GM18909 (cell line): ENCODE measurements at regions not wholly inside any gene's neighbourhood (a gene's known extent, or its start where the extent isn't known, plus 50 kb on each side); places are given as distances from the start of the nearest gene placed in this dataset.
"Not testable (repeated sequence)": the region's sequence is repeated elsewhere in the genome, so short reads cannot be mapped to it uniquely, and the experiment has no call there.

Source experiments
- ATAC-seq: cut with Tn5 transposase; IDR thresholded peaks from one replicate; pipeline ENCODE4 v1.9.1; 2021; ENCODE audit warnings: mild to moderate bottlenecking; ENCODE audit not compliant: unreplicated experiment, poor library complexity

DNA sequence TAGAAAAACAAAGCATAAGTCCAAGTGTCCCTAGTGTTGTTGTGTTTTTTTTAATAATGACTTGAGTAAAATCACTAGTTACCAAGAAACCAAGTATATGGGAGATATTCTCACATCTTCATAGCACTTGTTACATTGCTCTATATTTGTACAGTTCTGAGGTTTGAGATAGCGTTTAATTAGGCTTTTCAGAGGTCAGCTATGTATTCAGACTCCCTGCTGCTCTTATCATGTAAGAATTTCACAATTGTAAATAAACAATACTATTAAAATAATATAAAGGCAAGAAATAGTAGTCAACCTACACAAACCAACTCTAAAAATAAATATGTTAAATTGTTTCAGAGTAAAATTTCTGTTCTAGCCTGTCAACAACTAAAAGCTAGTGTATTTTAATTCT lies 761.9 kb upstream of the FAM174A start:
- no peak for ATAC-seq

DNA sequence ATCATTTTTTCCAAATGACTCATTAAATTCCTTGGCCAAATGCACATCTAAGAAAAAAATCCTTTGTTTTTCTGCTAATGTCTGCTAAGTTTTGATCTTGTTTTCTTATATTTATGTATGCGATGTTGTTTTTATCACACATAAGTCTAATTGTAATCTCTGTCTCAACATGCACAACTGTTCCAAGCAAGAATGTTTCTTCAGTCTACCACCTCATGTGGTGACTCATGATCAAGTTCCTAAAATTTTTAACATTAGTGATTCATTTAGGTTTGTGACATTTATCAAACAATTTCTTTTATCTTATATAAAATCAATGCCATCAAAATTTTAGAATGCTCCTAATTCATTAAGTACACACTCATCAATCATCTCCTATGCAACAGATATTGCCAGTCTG lies 763.9 kb upstream of the FAM174A start:
- ATAC-seq: no peak

DNA sequence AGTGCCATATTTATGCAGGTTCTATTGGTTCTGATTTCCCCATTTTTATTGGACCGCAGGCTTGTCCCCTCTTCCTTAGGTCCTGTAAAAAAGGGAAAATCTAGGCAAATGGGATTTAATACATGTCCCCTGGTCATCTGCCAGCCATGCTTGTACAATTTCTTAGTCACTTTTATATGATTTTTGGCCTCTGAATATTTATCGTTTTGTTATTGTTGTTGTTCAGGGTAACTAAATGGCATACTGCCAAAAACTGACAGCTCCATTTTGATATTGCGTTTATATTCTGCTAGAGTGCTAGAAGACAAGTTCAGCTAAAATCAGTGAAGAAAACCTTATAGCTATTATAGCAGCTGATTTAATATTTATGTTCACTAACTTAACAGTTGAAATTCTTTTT lies 770.2 kb upstream of the FAM174A start:
- no peak for ATAC-seq

DNA sequence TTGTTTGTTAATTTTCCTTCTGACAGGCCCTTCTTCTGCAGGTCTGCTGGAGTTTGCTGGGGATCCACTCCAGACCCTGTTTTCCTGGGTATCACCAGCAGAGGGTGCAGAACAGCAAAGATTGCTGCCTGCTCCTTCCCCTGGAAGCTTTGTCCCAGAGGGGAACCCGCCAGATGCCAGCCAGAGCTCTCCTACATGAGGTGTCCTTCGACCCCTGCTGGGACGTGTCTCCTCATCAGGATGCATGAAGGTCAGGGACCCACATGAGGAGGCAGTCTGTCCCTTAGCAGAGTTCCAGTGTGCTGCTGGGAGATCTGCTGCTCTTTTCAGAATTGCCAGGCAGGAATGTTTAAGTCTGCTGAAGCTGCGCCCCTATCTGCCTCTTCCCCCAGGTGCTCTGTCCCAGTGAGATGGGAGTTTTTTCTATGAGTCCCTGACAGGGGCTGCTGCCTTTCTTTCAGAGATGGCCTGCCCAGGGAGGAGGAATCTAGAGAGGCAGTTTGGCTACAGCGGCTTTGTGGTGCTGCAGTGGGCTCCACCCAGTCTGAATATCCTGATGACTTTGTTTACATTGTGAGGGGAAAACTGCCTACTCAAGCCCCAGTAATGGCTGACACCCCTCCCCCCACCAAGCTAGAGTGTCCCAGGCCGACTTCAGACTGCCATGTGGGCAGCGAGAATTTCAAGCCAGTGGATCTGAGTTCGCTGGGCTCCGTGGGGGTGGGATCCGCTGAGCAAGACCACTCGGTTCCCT lies 772.0 kb upstream of the FAM174A start:
- ATAC-seq: no peak

DNA sequence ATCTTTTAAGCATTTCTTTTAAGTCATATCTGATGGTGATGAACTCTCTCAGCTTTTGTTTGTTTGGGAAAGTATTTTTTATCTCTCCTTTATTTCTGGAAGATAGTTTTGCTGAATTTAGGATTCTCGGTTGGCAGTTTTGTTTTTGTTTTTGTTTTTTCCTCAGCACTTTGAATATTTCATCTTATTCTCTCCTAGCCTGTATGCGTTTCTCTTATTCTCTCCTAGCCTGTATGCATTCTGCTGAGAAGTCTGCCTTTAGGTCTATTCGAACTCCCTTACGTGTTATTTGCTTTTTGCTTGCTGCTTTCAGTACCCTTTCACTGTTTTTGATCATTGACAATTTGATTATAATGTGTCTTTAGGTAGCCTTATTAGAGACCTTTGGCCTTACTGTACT lies 787.8 kb upstream of the FAM174A start:
- ATAC-seq: no peak

DNA sequence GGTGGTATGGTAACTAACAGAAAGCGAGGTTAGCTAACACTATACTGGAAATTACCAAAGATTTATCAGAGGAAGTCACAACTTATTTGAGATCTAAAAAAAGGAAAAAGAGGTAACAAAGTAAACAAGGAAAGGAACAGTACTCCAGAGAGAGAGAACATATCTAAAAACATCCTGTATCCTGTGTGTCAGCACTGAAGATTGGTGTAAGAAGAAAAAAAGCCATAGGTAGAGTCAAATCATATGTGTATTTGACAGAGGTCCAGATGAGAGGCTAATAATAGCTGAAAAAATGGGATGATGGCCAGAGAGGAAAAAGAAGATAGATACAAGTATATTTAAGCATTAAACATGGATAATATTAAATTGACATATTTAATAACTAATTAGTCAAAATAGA lies 802.0 kb upstream of the FAM174A start:
- ATAC-seq: not testable (repeated sequence)

DNA sequence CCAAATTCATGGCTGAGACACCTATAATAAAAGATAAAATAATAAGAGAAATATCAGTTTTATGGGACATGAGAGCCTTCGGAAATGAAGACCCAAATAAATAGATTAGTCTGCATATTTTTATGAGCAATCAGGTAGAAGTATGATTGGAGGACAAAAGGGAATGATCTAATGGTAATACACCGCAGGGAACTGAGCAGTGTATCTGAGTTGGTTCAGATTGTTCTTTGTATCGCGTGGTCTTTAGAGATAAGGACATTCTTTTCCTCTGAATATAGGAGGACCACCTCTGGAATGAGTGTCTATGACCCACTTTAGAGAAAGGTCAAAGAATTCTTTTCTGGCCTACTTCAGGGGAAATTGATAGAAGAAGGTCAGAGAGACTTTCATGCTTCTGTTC lies 801.8 kb upstream of the CHD1 start:
- ATAC-seq: not testable (repeated sequence)

DNA sequence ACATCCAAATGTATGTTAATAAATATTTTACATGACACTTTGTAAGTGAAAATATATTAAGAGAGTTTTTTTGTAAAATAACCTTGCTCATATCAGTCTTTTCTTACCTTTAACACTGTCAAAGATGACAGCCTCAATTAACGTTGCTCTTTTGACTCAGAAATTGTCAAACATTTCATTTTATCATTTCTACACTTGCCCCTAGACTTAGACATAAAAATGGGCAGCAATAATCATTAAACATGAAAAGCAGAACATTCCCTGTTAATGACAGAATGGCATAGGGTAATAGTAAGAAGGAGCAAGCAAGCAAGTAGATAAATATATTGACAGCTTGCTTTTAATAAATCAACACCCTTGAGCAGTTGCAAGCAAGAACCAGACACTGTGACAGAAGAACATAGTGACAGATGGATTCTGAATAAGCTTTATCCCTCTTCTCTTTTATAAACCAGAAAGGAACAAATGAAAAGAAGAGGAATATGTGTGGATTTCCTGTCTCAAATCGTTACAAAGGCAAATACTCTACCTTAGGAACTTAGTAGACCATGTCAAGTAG lies 796.0 kb upstream of the CHD1 start:
- ATAC-seq: no peak

DNA sequence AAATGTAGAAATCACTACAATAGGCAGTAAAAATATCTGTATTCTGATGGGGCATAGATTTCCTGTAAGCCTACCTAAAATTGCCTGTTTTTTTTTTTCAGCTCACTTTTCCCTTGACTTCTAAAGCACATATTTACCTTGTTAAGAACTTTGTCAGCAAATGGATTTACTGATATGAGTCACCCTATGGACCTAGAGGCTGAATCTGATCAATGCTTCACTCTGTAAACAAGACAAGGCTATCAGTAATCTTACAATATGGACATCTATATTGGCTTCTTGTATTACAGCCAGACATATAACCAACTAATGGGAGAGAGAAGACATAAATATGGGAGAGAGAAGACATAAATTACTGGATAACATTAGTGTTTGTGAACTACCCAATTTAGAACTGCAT lies 792.7 kb upstream of the CHD1 start:
- no peak for ATAC-seq

DNA sequence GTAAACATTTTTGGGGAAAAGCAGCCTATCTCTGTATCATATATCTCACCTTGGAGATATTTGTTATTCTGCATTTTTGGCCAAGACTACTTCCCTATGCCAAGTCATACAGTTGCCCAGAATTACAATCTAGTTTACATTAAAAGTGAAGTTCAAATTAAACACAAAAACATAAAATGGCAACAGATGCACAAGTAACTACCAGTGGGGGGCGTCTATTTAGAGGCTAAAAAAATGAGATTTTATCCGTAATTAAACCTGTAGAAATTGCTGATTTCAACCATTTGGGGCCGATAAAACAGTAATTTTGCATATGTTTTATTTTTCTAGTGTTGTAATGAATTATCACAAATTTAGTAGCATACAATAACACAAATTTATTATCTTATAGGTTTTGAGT lies 787.1 kb upstream of the CHD1 start:
- ATAC-seq: no peak

DNA sequence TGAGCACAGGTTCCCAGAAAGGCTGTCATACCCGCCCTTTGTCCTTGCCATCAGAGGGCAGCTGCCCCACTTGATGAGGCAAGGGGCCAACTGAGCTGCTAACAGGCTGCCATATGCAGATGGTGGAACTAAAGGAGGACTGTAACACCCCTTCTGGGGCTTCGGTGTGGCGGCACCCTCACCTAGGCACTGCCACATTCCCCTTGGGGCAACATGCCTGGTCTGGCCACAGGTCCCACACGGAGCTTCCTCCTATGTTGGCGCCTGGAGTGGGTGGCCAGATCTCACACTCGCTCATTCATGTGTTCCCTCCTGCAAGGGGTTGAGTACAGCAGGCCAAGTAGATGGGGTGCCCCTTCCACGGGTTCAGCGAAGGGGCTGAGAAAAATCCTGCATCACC lies 777.4 kb upstream of the CHD1 start:
- ATAC-seq: no peak

DNA sequence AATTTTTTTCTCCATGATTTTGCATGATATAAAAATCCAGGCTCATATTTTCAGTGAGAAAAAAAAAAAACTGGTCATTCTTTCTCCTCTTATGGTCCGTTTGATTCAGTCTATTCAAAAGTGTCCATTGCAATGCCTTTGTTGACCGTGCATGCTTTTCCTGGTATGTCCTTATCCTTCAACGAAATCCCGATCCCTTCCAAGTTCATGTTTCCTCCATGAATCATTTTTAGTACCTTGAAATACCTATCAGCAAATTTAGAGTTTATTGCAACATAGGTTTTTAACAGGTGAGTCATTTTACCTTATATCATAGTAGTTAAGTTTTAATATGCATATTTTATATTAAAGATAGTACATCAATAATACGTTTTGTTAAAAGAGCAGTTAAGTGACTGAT lies 773.8 kb upstream of the CHD1 start:
- no peak for ATAC-seq

DNA sequence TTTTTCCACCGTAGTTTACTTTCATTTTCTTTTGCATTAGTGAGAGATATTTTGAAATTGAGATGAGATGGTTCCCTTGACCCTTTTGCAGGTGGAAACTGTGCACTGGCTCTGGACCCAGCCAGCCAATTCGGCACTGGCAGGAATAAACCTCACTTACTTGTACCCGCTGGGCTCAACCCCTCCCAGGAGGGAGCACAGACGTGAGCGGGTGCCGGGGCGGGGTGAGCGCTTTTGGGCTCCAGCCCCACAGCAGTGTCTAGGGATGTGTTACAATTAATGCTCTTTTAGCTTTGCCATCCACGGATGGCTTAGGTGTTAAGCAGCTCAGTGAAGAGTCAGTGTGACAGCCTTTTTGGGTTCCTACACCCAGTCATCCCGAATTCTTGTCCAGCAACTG lies 766.1 kb upstream of the CHD1 start:
- ATAC-seq: no peak

DNA sequence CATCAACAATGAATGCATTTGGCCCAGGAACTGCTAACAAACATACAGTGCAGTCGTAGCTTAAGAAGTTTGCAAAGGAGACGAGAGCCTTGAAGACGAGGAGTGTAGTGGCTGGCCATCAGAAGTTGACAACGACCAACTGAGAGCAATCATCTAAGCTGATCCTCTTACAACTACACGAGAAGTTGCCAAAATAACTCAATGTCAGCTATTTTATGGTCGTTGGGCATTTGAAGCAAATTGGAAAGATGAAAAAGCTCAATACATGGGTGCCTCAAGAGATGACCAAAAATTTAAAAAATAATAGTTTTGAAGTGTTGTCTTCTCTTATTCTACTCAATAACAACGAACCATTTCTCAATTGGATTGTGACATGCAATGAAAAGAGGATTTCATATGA lies 757.7 kb upstream of the CHD1 start:
- no peak for ATAC-seq

DNA sequence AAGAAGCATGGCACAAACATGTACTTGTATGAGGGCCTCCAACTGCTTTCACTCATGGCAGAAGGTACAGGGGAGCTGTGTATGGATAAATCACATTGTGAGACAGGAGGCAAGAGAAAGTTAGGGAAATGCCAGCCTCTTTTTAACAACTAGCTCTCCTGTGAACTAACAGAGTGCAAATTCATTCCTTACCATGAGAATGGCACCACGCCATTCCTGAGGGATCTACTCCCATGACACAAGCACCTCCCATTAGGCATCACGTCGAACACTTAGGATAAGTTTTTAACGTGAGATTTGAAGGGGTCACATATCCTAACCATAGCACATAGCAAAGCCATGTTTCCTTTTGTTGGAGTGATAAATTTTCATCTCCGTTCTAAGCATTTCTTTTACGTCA lies 747.2 kb upstream of the CHD1 start:
- no peak for ATAC-seq

DNA sequence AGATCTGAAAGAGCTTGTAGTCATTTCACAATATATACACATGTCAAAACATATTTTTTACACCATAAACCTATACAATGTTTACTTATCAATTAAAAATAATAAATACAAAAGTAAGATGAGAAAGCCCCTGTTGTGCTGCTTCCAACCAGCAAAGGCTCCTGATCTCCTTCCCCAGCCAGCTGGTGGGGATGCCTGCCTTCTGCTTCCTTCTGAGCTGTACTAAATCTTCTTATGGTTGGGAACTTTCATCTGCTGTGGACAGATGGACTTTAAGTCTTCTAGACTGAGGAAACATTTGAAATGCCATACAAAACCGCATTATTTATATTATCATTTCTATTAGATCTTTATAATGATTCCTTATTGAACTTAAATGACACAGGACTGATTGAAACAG lies 745.3 kb upstream of the CHD1 start:
- no peak for ATAC-seq

DNA sequence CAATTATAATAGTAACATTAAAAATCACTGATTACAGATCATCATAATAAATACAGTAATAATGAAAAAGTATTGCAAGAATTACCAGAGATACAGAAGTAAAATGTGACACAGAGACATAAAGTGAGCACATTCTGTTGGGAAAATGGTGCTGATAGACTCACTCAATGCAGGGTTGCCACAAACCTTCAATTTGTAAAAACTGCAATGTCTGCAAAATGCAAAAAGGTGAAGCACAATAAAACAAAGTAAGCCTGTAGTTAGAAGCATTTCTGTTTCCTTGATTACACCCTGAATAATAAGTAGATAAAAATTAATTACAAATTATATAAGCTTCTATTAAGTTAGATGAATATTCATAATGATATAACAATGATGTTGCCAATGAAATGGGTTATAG lies 736.2 kb upstream of the CHD1 start:
- no peak for ATAC-seq

DNA sequence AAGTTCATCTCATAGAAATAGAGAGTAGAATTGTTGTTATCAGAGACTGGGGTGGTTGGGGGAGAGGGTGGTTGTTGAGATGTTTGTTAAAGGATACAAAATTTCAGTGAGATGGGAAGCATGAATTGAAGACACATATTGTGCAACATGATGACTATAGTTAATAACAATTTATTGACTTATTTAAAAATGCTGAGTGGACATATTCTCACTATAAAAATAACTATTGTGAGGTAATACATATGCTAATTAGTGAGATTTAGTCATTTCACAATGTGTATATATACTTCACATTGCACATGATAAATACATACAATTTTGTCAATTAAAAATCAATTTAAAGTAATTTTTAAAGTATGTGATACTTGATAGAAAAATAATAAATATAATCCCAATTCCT lies 722.5 kb upstream of the CHD1 start:
- ATAC-seq: no peak

DNA sequence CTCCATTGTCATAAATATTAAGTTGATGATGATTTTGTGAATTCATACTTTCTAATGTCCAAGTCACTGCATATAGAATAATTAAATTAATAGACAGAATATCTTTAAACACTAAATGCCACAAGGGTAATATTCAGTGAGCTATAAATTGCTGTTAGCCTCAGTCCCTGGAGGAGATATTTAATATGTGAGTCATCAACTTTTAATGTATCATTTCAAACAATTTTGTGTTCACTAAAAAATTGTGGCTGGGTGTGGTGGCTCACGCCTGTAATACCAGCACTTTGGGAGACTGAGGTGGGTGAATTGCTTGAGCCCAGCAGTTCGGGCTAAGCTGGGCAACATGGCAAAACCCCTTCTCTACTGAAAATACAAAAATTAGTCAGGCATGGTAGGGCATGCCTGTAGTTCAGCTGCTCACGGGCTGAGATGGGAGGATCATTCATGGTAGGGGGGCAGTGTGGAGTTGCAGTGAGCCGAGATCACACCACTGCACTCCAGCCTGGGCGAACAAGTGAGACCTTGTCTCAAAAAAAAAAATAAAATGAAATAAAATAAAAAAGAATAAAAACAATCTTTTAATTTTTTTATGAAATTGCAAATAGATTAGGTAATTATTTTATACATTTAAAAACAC lies 717.3 kb upstream of the CHD1 start:
- ATAC-seq: no peak

DNA sequence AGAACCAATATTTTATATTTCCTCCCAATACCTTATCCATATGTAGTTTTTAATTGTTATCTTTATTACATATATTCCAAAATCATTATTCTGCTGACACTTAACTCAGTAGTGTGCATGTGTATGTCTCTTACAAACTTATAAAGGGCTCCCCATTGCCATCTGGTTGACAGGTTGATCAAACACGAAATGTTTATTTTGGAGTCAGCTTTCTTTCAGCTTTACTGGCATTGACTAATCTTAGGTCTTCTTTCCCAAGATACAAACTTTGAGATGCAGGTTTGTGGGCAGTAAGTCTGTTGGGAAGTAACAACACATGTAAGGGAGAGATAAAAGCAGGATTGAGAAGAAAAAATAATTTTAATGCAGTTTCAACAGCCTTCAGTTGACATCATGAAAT lies 716.0 kb upstream of the CHD1 start:
- ATAC-seq: no peak

DNA sequence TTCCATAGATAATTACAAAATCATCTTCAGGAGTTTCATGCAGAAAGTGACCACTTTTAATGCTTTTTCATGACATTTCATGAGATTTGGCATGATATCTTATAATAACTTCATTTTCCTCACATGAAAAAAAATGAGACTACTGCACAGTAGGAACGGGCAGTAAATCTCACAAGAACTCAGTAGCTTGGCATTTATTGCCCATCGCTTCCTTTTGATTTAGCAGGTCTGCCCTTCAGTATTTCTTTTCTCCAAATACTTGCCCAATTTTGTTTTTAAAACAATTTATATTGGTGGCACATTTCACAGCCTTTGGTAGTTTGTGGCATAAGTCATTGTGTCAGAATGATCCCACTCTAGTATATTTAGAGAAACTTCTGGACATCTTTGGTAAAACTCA lies 711.8 kb upstream of the CHD1 start:
- ATAC-seq: no peak

DNA sequence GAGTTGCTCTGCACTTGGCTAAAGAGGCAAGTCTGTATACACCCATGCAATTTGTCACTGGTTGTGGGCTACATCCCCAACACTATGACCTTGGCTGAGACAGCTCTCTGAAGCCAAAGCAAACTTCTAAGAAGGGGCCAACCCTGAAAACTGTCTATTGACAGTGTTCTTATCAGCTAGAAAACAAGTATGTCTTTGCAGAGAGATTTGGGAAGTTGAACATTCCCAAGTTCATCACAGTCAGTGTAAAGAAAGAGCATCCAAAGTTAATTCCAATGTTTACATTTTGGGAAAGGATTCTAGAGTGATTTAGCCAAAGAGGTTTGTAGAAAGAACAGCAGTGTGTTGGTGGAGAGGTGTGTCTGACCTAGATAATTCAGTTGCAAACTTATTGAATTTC lies 711.1 kb upstream of the CHD1 start:
- no peak for ATAC-seq
